ENCODE measurements at regions not wholly inside any gene's neighbourhood (a gene's known extent, or its start where the extent isn't known, plus 50 kb on each side); places are given as distances from the start of the nearest gene placed in this dataset.

GRCh38 chr11:122523846-122524805, 131.4 kb upstream of the UBASH3B start:
- no peak for DNase-seq (ENCODE audit: low read depth)

- no peak for DNase-seq (ENCODE audit: low read depth)
These were observed 133.9 kb upstream of the UBASH3B start for GRCh38 chr11:122521626-122522025.

GRCh38 chr11:122517403-122518379, 137.8 kb upstream of the UBASH3B start:
- DNase-seq (ENCODE audit: low read depth): no peak

GRCh38 chr11:122516686-122517085, 138.8 kb upstream of the UBASH3B start:
- no peak for DNase-seq (ENCODE audit: low read depth)

- no peak for DNase-seq (ENCODE audit: low read depth)
These were observed 141.5 kb upstream of the UBASH3B start for GRCh38 chr11:122513997-122514396.

GRCh38 chr11:122513328-122513727, 142.2 kb upstream of the UBASH3B start:
- no peak for DNase-seq (ENCODE audit: low read depth)

- DNase-seq (ENCODE audit: low read depth): no peak
These were observed 142.8 kb upstream of the UBASH3B start for GRCh38 chr11:122512688-122513087.

GRCh38 chr11:122509899-122510298, 145.6 kb upstream of the UBASH3B start:
- no peak for DNase-seq (ENCODE audit: low read depth)

GRCh38 chr11:122509091-122509490, 146.4 kb upstream of the UBASH3B start:
- DNase-seq (ENCODE audit: low read depth): no peak

GRCh38 chr11:122505304-122506006, 150.1 kb upstream of the UBASH3B start:
- DNase-seq (ENCODE audit: low read depth): peak; percentile 81

- no peak for DNase-seq (ENCODE audit: low read depth)
These were observed 161.3 kb upstream of the UBASH3B start for GRCh38 chr11:122494221-122494620.

- DNase-seq (ENCODE audit: low read depth): peak; percentile 8
These were observed 164.0 kb upstream of the UBASH3B start for GRCh38 chr11:122491509-122491908.

- DNase-seq (ENCODE audit: low read depth): no peak
These were observed 166.4 kb upstream of the UBASH3B start for GRCh38 chr11:122488892-122489706.

GRCh38 chr11:122487669-122488068, 167.9 kb upstream of the UBASH3B start:
- DNase-seq (ENCODE audit: low read depth): no peak

GRCh38 chr11:122486793-122487495, 168.6 kb upstream of the UBASH3B start:
- peak; percentile 2 for DNase-seq (ENCODE audit: low read depth)

GRCh38 chr11:122478986-122479385, 176.5 kb upstream of the UBASH3B start:
- DNase-seq (ENCODE audit: low read depth): no peak

- no peak for DNase-seq (ENCODE audit: low read depth)
These were observed 186.6 kb upstream of the UBASH3B start for GRCh38 chr11:122468965-122469364.

- no peak for DNase-seq (ENCODE audit: low read depth)
These were observed 192.0 kb upstream of the UBASH3B start for GRCh38 chr11:122463530-122463929.

- no peak for DNase-seq (ENCODE audit: low read depth)
These were observed 196.5 kb upstream of the UBASH3B start for GRCh38 chr11:122459064-122459463.

GRCh38 chr11:122453586-122453985, 201.9 kb upstream of the UBASH3B start:
- DNase-seq (ENCODE audit: low read depth): no peak
